HEK293 (cell line): ENCODE measurements at regions not wholly inside any gene's neighbourhood (a gene's known extent, or its start where the extent isn't known, plus 50 kb on each side); places are given as distances from the start of the nearest gene placed in this dataset.

Experiments used
- CTCF ChIA-PET: fragments of 350-600 bp; formaldehyde crosslinking; extraction: SDS; loops from one replicate; lab custom pipeline; 2021; ENCODE audit warnings: antibody characterized with exemption; lab: Yijun Ruan, JAX
- POLR2A ChIA-PET: fragments of 300-600 bp; formaldehyde crosslinking; extraction: SDS; loops from one replicate; lab custom pipeline; 2020; ENCODE audit warnings: antibody characterized with exemption, inconsistent platforms; lab: Yijun Ruan, JAX
- H3K27ac ChIP-seq: fragments of 200-500 bp; sonication (Bioruptor generic); 2 replicates; pipeline ENCODE4 v1.5.1; 2014; ENCODE audit warnings: low read depth, low read length, control low read depth, inconsistent platforms; ENCODE audit errors: extremely low read depth
- H3K36me3 ChIP-seq, 2 experiments: fragments of 200-500 bp in 1 of 2; sonication (Bioruptor generic) in 1 of 2; 1 replicate in 1 of 2; 2 replicates in 1 of 2; pipeline ENCODE4 v1.5.1; 2014 to 2017; ENCODE audit warnings: inconsistent platforms in 2 of 2, low read length in 2 of 2; ENCODE audit not compliant: control insufficient read depth in 2 of 2, insufficient read depth in 1 of 2
- H3K4me1 ChIP-seq: fragments of 200-500 bp; sonication (Bioruptor generic); 2 replicates; pipeline ENCODE4 v1.5.1; 2014; ENCODE audit warnings: mild to moderate bottlenecking, low read length, inconsistent platforms; ENCODE audit not compliant: control insufficient read depth, insufficient read depth
- H3K4me3 ChIP-seq: 2 replicates; pipeline ENCODE4 v1.5.1; 2011; ENCODE audit warnings: low read depth, mild to moderate bottlenecking, control low read depth, low read length, moderate library complexity
- H3K9me3 ChIP-seq: fragments of 200-500 bp; sonication (Bioruptor generic); 2 replicates; pipeline ENCODE4 v1.5.1; 2014; ENCODE audit warnings: low read depth, low read length, inconsistent platforms; ENCODE audit not compliant: control insufficient read depth, insufficient read depth
- GFI1B ChIP-seq: fragments of 450-650 bp; formaldehyde crosslinking; IDR thresholded peaks from 2 replicates; pipeline ENCODE4 v1.5.1; 2016; ENCODE audit warnings: missing biosample characterization, missing genetic modification characterization
- REPIN1 ChIP-seq: fragments of 450-650 bp; formaldehyde crosslinking; IDR thresholded peaks from 2 replicates; pipeline ENCODE4 v1.5.1; 2017; ENCODE audit warnings: missing biosample characterization, missing genetic modification characterization, low read depth
- ZBTB11 ChIP-seq: fragments of 450-650 bp; formaldehyde crosslinking; conservative IDR thresholded peaks from 2 replicates; pipeline ENCODE4 v1.5.1; 2016; ENCODE audit warnings: low read depth, missing biosample characterization, missing genetic modification characterization
- ZBTB20 ChIP-seq: fragments of 450-650 bp; formaldehyde crosslinking; IDR thresholded peaks from 2 replicates; pipeline ENCODE4 v1.5.1; 2016; ENCODE audit warnings: missing biosample characterization, missing genetic modification characterization
- ZFHX2 ChIP-seq: fragments of 450-650 bp; formaldehyde crosslinking; conservative IDR thresholded peaks from 2 replicates; pipeline ENCODE4 v1.5.1; 2016; ENCODE audit warnings: missing biosample characterization, missing genetic modification characterization
- ZFP3 ChIP-seq: fragments of 450-650 bp; formaldehyde crosslinking; IDR thresholded peaks from 2 replicates; pipeline ENCODE4 v1.5.1; 2016; ENCODE audit warnings: low read depth, missing biosample characterization, missing genetic modification characterization
- ZFP37 ChIP-seq: fragments of 450-650 bp; formaldehyde crosslinking; IDR thresholded peaks from 2 replicates; pipeline ENCODE4 v1.5.1; 2016; ENCODE audit warnings: missing biosample characterization, missing genetic modification characterization
- ZIC2 ChIP-seq: fragments of 450-650 bp; formaldehyde crosslinking; IDR thresholded peaks from 2 replicates; pipeline ENCODE4 v1.5.1; 2016; ENCODE audit warnings: missing biosample characterization, missing genetic modification characterization
- ZNF146 ChIP-seq: fragments of 450-650 bp; formaldehyde crosslinking; IDR thresholded peaks from 2 replicates; pipeline ENCODE4 v1.5.1; 2016; ENCODE audit warnings: missing biosample characterization, missing genetic modification characterization
- ZNF2 ChIP-seq: fragments of 450-650 bp; formaldehyde crosslinking; IDR thresholded peaks from 2 replicates; pipeline ENCODE4 v1.5.1; 2016; ENCODE audit warnings: missing biosample characterization, missing genetic modification characterization
- ZNF214 ChIP-seq: fragments of 450-650 bp; formaldehyde crosslinking; IDR thresholded peaks from 2 replicates; pipeline ENCODE4 v1.5.1; 2017; ENCODE audit warnings: missing biosample characterization, mild to moderate bottlenecking, missing genetic modification characterization, borderline replicate concordance
- ZNF324 ChIP-seq: fragments of 450-650 bp; formaldehyde crosslinking; IDR thresholded peaks from 2 replicates; pipeline ENCODE4 v1.5.1; 2016; ENCODE audit warnings: missing biosample characterization, missing genetic modification characterization
- ZNF341 ChIP-seq: fragments of 450-650 bp; formaldehyde crosslinking; IDR thresholded peaks from 2 replicates; pipeline ENCODE4; 2016; ENCODE audit warnings: low read depth, missing biosample characterization, missing genetic modification characterization
- ZNF423 ChIP-seq: fragments of 450-650 bp; formaldehyde crosslinking; IDR thresholded peaks from 2 replicates; pipeline ENCODE4 v1.5.1; 2016; ENCODE audit warnings: missing biosample characterization, missing genetic modification characterization
- ZNF473 ChIP-seq: fragments of 450-650 bp; formaldehyde crosslinking; IDR thresholded peaks from 2 replicates; pipeline ENCODE4 v1.5.1; 2017; ENCODE audit warnings: missing biosample characterization, missing genetic modification characterization
- ZNF501 ChIP-seq: fragments of 450-650 bp; formaldehyde crosslinking; IDR thresholded peaks from 2 replicates; pipeline ENCODE4 v1.5.1; 2016; ENCODE audit warnings: missing biosample characterization, missing genetic modification characterization
- ZNF521 ChIP-seq: fragments of 450-650 bp; formaldehyde crosslinking; IDR thresholded peaks from 2 replicates; pipeline ENCODE4 v1.5.1; 2017; ENCODE audit warnings: missing biosample characterization, mild to moderate bottlenecking, missing genetic modification characterization
- ZNF629 ChIP-seq: fragments of 450-650 bp; formaldehyde crosslinking; IDR thresholded peaks from 2 replicates; pipeline ENCODE4 v1.5.1; 2017; ENCODE audit warnings: missing biosample characterization, missing genetic modification characterization
- ZNF660 ChIP-seq: fragments of 450-650 bp; IDR thresholded peaks from 2 replicates; pipeline ENCODE4 v1.5.1; 2018; ENCODE audit warnings: missing biosample characterization, mild to moderate bottlenecking, missing genetic modification characterization
- ZNF670 ChIP-seq: fragments of 450-650 bp; formaldehyde crosslinking; IDR thresholded peaks from 2 replicates; pipeline ENCODE4 v1.5.1; 2016; ENCODE audit warnings: missing biosample characterization, missing genetic modification characterization, low read depth
- ZNF785 ChIP-seq: fragments of 450-650 bp; formaldehyde crosslinking; IDR thresholded peaks from 2 replicates; pipeline ENCODE4 v1.5.1; 2016; ENCODE audit warnings: missing biosample characterization, missing genetic modification characterization
- ZNF791 ChIP-seq: fragments of 450-650 bp; formaldehyde crosslinking; IDR thresholded peaks from 2 replicates; pipeline ENCODE4 v1.5.1; 2016; ENCODE audit warnings: missing biosample characterization, missing genetic modification characterization
- ZNF830 ChIP-seq: fragments of 450-650 bp; IDR thresholded peaks from 2 replicates; pipeline ENCODE4 v1.5.0; 2018; ENCODE audit warnings: missing biosample characterization, missing genetic modification characterization, low read depth, mild to moderate bottlenecking, moderate library complexity
- ZSCAN30 ChIP-seq: fragments of 450-650 bp; IDR thresholded peaks from 2 replicates; pipeline ENCODE4 v1.5.1; 2018; ENCODE audit warnings: missing biosample characterization, mild to moderate bottlenecking, missing genetic modification characterization, moderate library complexity
- ZSCAN4 ChIP-seq: fragments of 450-650 bp; formaldehyde crosslinking; IDR thresholded peaks from 2 replicates; pipeline ENCODE4 v1.5.1; 2017; ENCODE audit warnings: missing biosample characterization, missing genetic modification characterization
- TF ChIP-seq, protein P1 (sequence below): fragments of 450-650 bp; formaldehyde crosslinking; IDR thresholded peaks from 2 replicates; pipeline ENCODE4 v1.5.1; 2016; ENCODE audit warnings: missing biosample characterization, missing genetic modification characterization

- Histone ChIP-seq H3K4me3 (no peak overlapping the region), H3K36me3 (no peaks in the 10 kb centered on the region), H3K4me1 (no peaks in the 10 kb centered on the region)
- POLR2A ChIA-PET, result no interaction called here
- TF ChIP-seq ZNF670 (tag by site-specific recombination), result no peak
- no peak for TF ChIP-seq ZFP37 (tag by site-specific recombination)
- no peak for TF ChIP-seq ZSCAN30 (tag by site-specific recombination)
- no peak for TF ChIP-seq ZNF423 (tag by site-specific recombination)
- TF ChIP-seq ZNF341 (tag by site-specific recombination), result no peak
- TF ChIP-seq ZBTB11, result no peak
- TF ChIP-seq ZNF791 (tag by site-specific recombination), result no peak
- no peak for TF ChIP-seq ZNF785 (tag by site-specific recombination)
- no peak for TF ChIP-seq ZNF521
- no peak for TF ChIP-seq ZFP3 (tag by site-specific recombination)
- no peak for TF ChIP-seq ZNF629
- TF ChIP-seq ZSCAN4 (tag by site-specific recombination), result no peak
- TF ChIP-seq ZIC2, result no peak
- no peak for TF ChIP-seq ZNF146 (tag by site-specific recombination)
- no peak for TF ChIP-seq REPIN1 (tag by site-specific recombination)
- no peak for TF ChIP-seq ZFHX2 (tag by site-specific recombination)
- TF ChIP-seq ZNF2, result no peak
- TF ChIP-seq, all 188 proteins: peak for 0
- H3K27ac ChIP-seq, result no peak overlapping the region
- no peaks in the 10 kb centered on the region for H3K9me3 ChIP-seq
- CTCF ChIA-PET, result no interaction called here
These were observed 87.3 kb upstream of the UBAC2 start for GRCh38 chr13:99113351-99113750.

GRCh38 chr13:99118179-99118578 is 82.5 kb upstream of the UBAC2 start:
- Histone ChIP-seq H3K9me3 (no peaks in the 10 kb centered on the region), H3K4me1 (no peaks in the 10 kb centered on the region), H3K36me3 (no peaks in the 10 kb centered on the region), H3K4me3 (no peak overlapping the region), H3K27ac (no peak overlapping the region)
- ChIA-PET CTCF (interaction anchor here (0.7 kb wide), 1 partner anchor 24 kb away, joined by 3 read pairs; no protein-coding TSS in a partner anchor), POLR2A (no interaction called here)
- TF ChIP-seq REPIN1 (tag by site-specific recombination) (no peak), ZNF501 (no peak), ZSCAN30 (tag by site-specific recombination) (no peak), ZNF521 (no peak), GFI1B (tag by site-specific recombination) (no peak), ZNF660 (tag by site-specific recombination) (no peak), ZBTB20 (tag by site-specific recombination) (no peak), ZNF324 (tag by site-specific recombination) (no peak), ZNF830 (tag by site-specific recombination) (no peak), ZNF473 (tag by site-specific recombination) (no peak), ZNF214 (no peak)
- TF ChIP-seq, protein P1, sequence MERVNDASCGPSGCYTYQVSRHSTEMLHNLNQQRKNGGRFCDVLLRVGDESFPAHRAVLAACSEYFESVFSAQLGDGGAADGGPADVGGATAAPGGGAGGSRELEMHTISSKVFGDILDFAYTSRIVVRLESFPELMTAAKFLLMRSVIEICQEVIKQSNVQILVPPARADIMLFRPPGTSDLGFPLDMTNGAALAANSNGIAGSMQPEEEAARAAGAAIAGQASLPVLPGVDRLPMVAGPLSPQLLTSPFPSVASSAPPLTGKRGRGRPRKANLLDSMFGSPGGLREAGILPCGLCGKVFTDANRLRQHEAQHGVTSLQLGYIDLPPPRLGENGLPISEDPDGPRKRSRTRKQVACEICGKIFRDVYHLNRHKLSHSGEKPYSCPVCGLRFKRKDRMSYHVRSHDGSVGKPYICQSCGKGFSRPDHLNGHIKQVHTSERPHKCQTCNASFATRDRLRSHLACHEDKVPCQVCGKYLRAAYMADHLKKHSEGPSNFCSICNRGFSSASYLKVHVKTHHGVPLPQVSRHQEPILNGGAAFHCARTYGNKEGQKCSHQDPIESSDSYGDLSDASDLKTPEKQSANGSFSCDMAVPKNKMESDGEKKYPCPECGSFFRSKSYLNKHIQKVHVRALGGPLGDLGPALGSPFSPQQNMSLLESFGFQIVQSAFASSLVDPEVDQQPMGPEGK, result no peak
